Rectal smooth muscle tissue (tissue), 1 donor: ENCODE measurements at regions not wholly inside any gene's neighbourhood (a gene's known extent, or its start where the extent isn't known, plus 50 kb on each side); places are given as distances from the start of the nearest gene placed in this dataset.

ENCODE experiments used
- H3K27ac ChIP-seq: one replicate; pipeline ENCODE4 v1.7.0; 2013; ENCODE audit warnings: low read depth, low read length, inconsistent platforms
- H3K27me3 ChIP-seq: one replicate; pipeline ENCODE4 v1.7.0; 2013; ENCODE audit warnings: low read length; ENCODE audit not compliant: control insufficient read depth, insufficient read depth
- H3K36me3 ChIP-seq: one replicate; pipeline ENCODE4 v1.7.0; 2013; ENCODE audit warnings: low read length; ENCODE audit not compliant: control insufficient read depth, insufficient read depth
- H3K4me1 ChIP-seq: one replicate; pipeline ENCODE4 v1.7.0; 2013; ENCODE audit warnings: low read length; ENCODE audit not compliant: control insufficient read depth, insufficient read depth
- H3K4me3 ChIP-seq: one replicate; pipeline ENCODE4 v1.7.0; 2013; ENCODE audit warnings: low read length
- H3K9ac ChIP-seq: one replicate; pipeline ENCODE4 v1.7.0; 2013; ENCODE audit warnings: low read length

- Histone ChIP-seq H3K27me3 (no peaks in the 10 kb centered on the region), H3K36me3 (no peaks in the 10 kb centered on the region), H3K9ac (no peak overlapping the region), H3K27ac (no peak overlapping the region), H3K4me3 (no peak overlapping the region), H3K4me1 (peaks cover 21% of the 10 kb centered on the region)
These were observed 406.5 kb upstream of the THBS1 start for GRCh38 chr15:39174332-39174731.

GRCh38 chr15:39176030-39176429 lies 404.8 kb upstream of the THBS1 start:
- Histone ChIP-seq H3K4me3 (no peak overlapping the region), H3K36me3 (no peaks in the 10 kb centered on the region), H3K9ac (no peak overlapping the region), H3K27ac (no peak overlapping the region), H3K4me1 (peaks cover 21% of the 10 kb centered on the region), H3K27me3 (no peaks in the 10 kb centered on the region)

- Histone ChIP-seq H3K4me3 (no peak overlapping the region), H3K27ac (no peak overlapping the region), H3K27me3 (no peaks in the 10 kb centered on the region), H3K36me3 (no peaks in the 10 kb centered on the region), H3K9ac (no peak overlapping the region), H3K4me1 (peaks cover 9% of the 10 kb centered on the region)
These were observed 403.3 kb upstream of the THBS1 start for GRCh38 chr15:39177561-39177960.

GRCh38 chr15:39180030-39180429 lies 400.8 kb upstream of the THBS1 start:
- Histone ChIP-seq H3K27ac (no peak overlapping the region), H3K4me1 (no peaks in the 10 kb centered on the region), H3K27me3 (no peaks in the 10 kb centered on the region), H3K4me3 (no peak overlapping the region), H3K9ac (no peak overlapping the region), H3K36me3 (no peaks in the 10 kb centered on the region)

- H3K27ac ChIP-seq, result no peak overlapping the region
- H3K4me3 ChIP-seq, result no peak overlapping the region
These were observed 400.4 kb upstream of the THBS1 start for GRCh38 chr15:39180483-39180933.

GRCh38 chr15:39181056-39181747 lies 399.7 kb upstream of the THBS1 start:
- Histone ChIP-seq H3K9ac (no peak overlapping the region), H3K4me1 (no peaks in the 10 kb centered on the region), H3K27me3 (no peaks in the 10 kb centered on the region), H3K4me3 (no peak overlapping the region), H3K36me3 (no peaks in the 10 kb centered on the region), H3K27ac (no peak overlapping the region)

More at GRCh38 chr15:39180483-39180933, 400.4 kb upstream of the THBS1 start:
- no peaks in the 10 kb centered on the region for H3K4me1 ChIP-seq
- no peak overlapping the region for H3K9ac ChIP-seq
- H3K36me3 ChIP-seq, result no peaks in the 10 kb centered on the region
- H3K27me3 ChIP-seq, result no peaks in the 10 kb centered on the region

GRCh38 chr15:39181940-39182339 lies 398.9 kb upstream of the THBS1 start:
- no peak overlapping the region for H3K27ac ChIP-seq
- H3K27me3 ChIP-seq, result no peaks in the 10 kb centered on the region
- no peak overlapping the region for H3K9ac ChIP-seq
- H3K4me3 ChIP-seq, result no peak overlapping the region
- H3K36me3 ChIP-seq, result no peaks in the 10 kb centered on the region
- no peaks in the 10 kb centered on the region for H3K4me1 ChIP-seq

GRCh38 chr15:39183164-39183881 lies 397.6 kb upstream of the THBS1 start:
- Histone ChIP-seq H3K4me3 (no peak overlapping the region), H3K9ac (no peak overlapping the region), H3K36me3 (no peaks in the 10 kb centered on the region), H3K27ac (no peak overlapping the region), H3K4me1 (no peaks in the 10 kb centered on the region), H3K27me3 (no peaks in the 10 kb centered on the region)

GRCh38 chr15:39184701-39185390 lies 396.0 kb upstream of the THBS1 start:
- H3K4me3 ChIP-seq, result no peak overlapping the region
- H3K4me1 ChIP-seq, result no peaks in the 10 kb centered on the region
- H3K27me3 ChIP-seq, result no peaks in the 10 kb centered on the region
- H3K27ac ChIP-seq, result no peak overlapping the region
- H3K9ac ChIP-seq, result no peak overlapping the region
- no peaks in the 10 kb centered on the region for H3K36me3 ChIP-seq

GRCh38 chr15:39188314-39188713 lies 392.6 kb upstream of the THBS1 start:
- Histone ChIP-seq H3K27ac (no peak overlapping the region), H3K4me3 (no peak overlapping the region), H3K27me3 (no peaks in the 10 kb centered on the region), H3K4me1 (no peaks in the 10 kb centered on the region), H3K9ac (no peak overlapping the region), H3K36me3 (no peaks in the 10 kb centered on the region)

GRCh38 chr15:39188930-39189329 lies 391.9 kb upstream of the THBS1 start:
- Histone ChIP-seq H3K9ac (no peak overlapping the region), H3K27ac (no peak overlapping the region), H3K4me3 (no peak overlapping the region), H3K4me1 (no peaks in the 10 kb centered on the region), H3K36me3 (no peaks in the 10 kb centered on the region), H3K27me3 (no peaks in the 10 kb centered on the region)

- Histone ChIP-seq H3K27ac (no peak overlapping the region), H3K36me3 (no peaks in the 10 kb centered on the region), H3K4me3 (no peak overlapping the region), H3K9ac (no peak overlapping the region), H3K4me1 (peaks cover 7% of the 10 kb centered on the region), H3K27me3 (no peaks in the 10 kb centered on the region)
These were observed 389.0 kb upstream of the THBS1 start for GRCh38 chr15:39191871-39192291.
